GM23338 (cell line): ENCODE measurements at regions not wholly inside any gene's neighbourhood (a gene's known extent, or its start where the extent isn't known, plus 50 kb on each side); places are given as distances from the start of the nearest gene placed in this dataset.

ENCODE experiments used
- ATAC-seq: fragments of 200-7000 bp; cut with Tn5 transposase; 3 replicates; pipeline ENCODE4 v1.9.1; 2020
- DNase-seq: peaks from one replicate; pipeline ENCODE4 v3.0.0-alpha.2; 2015; ENCODE audit warnings: low spot score
- H2AFZ ChIP-seq: fragments of 200-600 bp; sonication (generic); 2 replicates; pipeline ENCODE4 v1.8.0; 2016; ENCODE audit warnings: antibody characterized with exemption, mild to moderate bottlenecking, moderate library complexity
- H3F3A ChIP-seq: fragments of 200-600 bp; sonication (generic); replicated peaks from 2 replicates; pipeline ENCODE4 v1.8.0; 2017; ENCODE audit warnings: antibody characterized with exemption, mixed run types, low read depth
- H3K27ac ChIP-seq: fragments of 200-600 bp; sonication (generic); 2 replicates; pipeline ENCODE4 v1.6.1; 2016; ENCODE audit warnings: low read depth
- H3K27me3 ChIP-seq: fragments of 200-600 bp; sonication (generic); 2 replicates; pipeline ENCODE4 v1.8.0; 2016; ENCODE audit warnings: mild to moderate bottlenecking, mixed run types, moderate library complexity; ENCODE audit not compliant: insufficient read depth
- H3K36me3 ChIP-seq: fragments of 200-600 bp; sonication (generic); 2 replicates; pipeline ENCODE4 v1.8.0; 2016; ENCODE audit warnings: mild to moderate bottlenecking; ENCODE audit not compliant: insufficient read depth
- H3K4me1 ChIP-seq: fragments of 200-600 bp; sonication (generic); 2 replicates; pipeline ENCODE4 v1.8.0; 2016; ENCODE audit warnings: mild to moderate bottlenecking, moderate library complexity; ENCODE audit not compliant: insufficient read depth
- H3K4me2 ChIP-seq: fragments of 200-600 bp; sonication (generic); 2 replicates; pipeline ENCODE4 v1.7.1; 2017; ENCODE audit warnings: mixed run types
- H3K4me3 ChIP-seq: fragments of 200-600 bp; sonication (generic); 2 replicates; pipeline ENCODE4 v1.6.1; 2016; ENCODE audit warnings: mixed run types
- H3K79me2 ChIP-seq: fragments of 200-600 bp; sonication (generic); replicated peaks from 2 replicates; pipeline ENCODE4 v1.8.0; 2017; ENCODE audit warnings: mild to moderate bottlenecking; ENCODE audit not compliant: insufficient read depth
- H3K9me2 ChIP-seq: fragments of 200-600 bp; sonication (generic); 2 replicates; pipeline ENCODE4 v1.8.0; 2017; ENCODE audit not compliant: insufficient read depth
- H4K20me1 ChIP-seq: fragments of 200-600 bp; sonication (generic); replicated peaks from 2 replicates; pipeline ENCODE4 v1.8.0; 2017; ENCODE audit warnings: mild to moderate bottlenecking; ENCODE audit not compliant: insufficient read depth
- H3K27ac Mint-ChIP-seq: 2 replicates; pipeline ENCODE4 v1.8.0; 2020; ENCODE audit warnings: inconsistent platforms, mild to moderate bottlenecking, moderate library complexity, mixed read lengths
- H3K27me3 Mint-ChIP-seq: 3 replicates; pipeline ENCODE4 v1.8.0; 2022; ENCODE audit warnings: low read depth, mild to moderate bottlenecking, moderate library complexity, mixed read lengths, inconsistent platforms; ENCODE audit not compliant: insufficient read depth, poor library complexity
- H3K36me3 Mint-ChIP-seq: 3 replicates; pipeline ENCODE4 v1.8.0; 2021; ENCODE audit warnings: low read depth, mild to moderate bottlenecking, inconsistent platforms, moderate library complexity, mixed read lengths
- H3K4me1 Mint-ChIP-seq: 3 replicates; pipeline ENCODE4 v1.8.0; 2020; ENCODE audit warnings: mild to moderate bottlenecking, inconsistent platforms, mixed read lengths
- H3K4me3 Mint-ChIP-seq: 3 replicates; pipeline ENCODE4 v1.8.0; 2021; ENCODE audit warnings: moderate library complexity, mild to moderate bottlenecking, inconsistent platforms, mixed read lengths
- H3K9me3 Mint-ChIP-seq: 3 replicates; pipeline ENCODE4 v1.8.0; 2020; ENCODE audit warnings: moderate library complexity, mild to moderate bottlenecking, inconsistent platforms, mixed read lengths
- CTCF ChIP-seq, 2 experiments: fragments of 200-600 bp in 1 of 2; sonication (generic) in 1 of 2; conservative IDR thresholded peaks; 2 replicates each; pipeline versions ENCODE4 v1.5.1 to v1.6.1; 2016 to 2017; ENCODE audit warnings: antibody characterized with exemption in 2 of 2, low read depth in 2 of 2, mild to moderate bottlenecking in 2 of 2, moderate library complexity in 1 of 2
- EZH2phosphoT487 ChIP-seq: fragments of 200-600 bp; sonication (generic); IDR thresholded peaks from one replicate; pipeline ENCODE4 v1.8.1; 2018; ENCODE audit warnings: antibody characterized with exemption; ENCODE audit not compliant: unreplicated experiment
- JUNB ChIP-seq: IDR thresholded peaks from one replicate; pipeline ENCODE4 v1.6.1; 2016; ENCODE audit warnings: antibody characterized with exemption; ENCODE audit not compliant: unreplicated experiment
- ZNF462 ChIP-seq: fragments of 250-450 bp; sonication (Bioruptor Pico); IDR thresholded peaks from 2 replicates; pipeline ENCODE4 v1.5.0; 2020; ENCODE audit warnings: mild to moderate bottlenecking, moderate library complexity
- TF ChIP-seq, protein P1 (sequence below): IDR thresholded peaks from 2 replicates; pipeline ENCODE4 v1.6.1; 2016; ENCODE audit warnings: antibody characterized with exemption

- TF ChIP-seq, protein P1, sequence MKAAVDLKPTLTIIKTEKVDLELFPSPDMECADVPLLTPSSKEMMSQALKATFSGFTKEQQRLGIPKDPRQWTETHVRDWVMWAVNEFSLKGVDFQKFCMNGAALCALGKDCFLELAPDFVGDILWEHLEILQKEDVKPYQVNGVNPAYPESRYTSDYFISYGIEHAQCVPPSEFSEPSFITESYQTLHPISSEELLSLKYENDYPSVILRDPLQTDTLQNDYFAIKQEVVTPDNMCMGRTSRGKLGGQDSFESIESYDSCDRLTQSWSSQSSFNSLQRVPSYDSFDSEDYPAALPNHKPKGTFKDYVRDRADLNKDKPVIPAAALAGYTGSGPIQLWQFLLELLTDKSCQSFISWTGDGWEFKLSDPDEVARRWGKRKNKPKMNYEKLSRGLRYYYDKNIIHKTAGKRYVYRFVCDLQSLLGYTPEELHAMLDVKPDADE: no peak
- TF ChIP-seq CTCF (conservative IDR thresholded peaks at IDR 0.05; ENCODE audit: low read depth in 2 of 2): no peak
- no peak for TF ChIP-seq EZH2phosphoT487
Measured at GRCh38 chr20:4542270-4542669, 144.0 kb upstream of the PRNP start (continued).

DNA sequence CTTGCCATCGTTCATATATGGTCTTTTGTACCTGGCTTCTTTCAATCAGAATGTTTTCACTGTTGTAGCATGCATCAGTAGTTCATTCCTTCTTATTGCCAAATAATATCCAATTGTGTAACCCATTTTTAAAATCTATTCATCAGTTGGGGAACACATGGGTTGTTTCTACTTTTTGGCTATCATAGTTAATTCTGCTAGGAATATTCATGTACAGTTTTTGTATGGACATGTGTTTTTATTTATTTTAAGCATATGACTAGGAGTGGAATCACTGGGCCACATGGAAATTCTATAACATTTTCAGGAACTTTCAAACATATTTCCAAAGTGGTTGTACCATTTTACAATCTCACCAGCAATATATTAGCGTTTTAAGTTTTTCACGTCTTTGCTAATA lies 151.9 kb upstream of the PRNP start:
- H3K79me2 ChIP-seq: no peaks in the 10 kb centered on the region
- H3K36me3 ChIP-seq: no peaks in the 10 kb centered on the region
- H3K4me1 Mint-ChIP-seq: no peaks in the 10 kb centered on the region
- H3K27me3 ChIP-seq: no peaks in the 10 kb centered on the region
- H4K20me1 ChIP-seq: no peaks in the 10 kb centered on the region
- no peaks in the 10 kb centered on the region for H3K9me2 ChIP-seq
- ATAC-seq: no peak
- H3K36me3 Mint-ChIP-seq: no peaks in the 10 kb centered on the region
- no peaks in the 10 kb centered on the region for H3K4me1 ChIP-seq
- no peak for DNase-seq
- H3K9me3 Mint-ChIP-seq: no peaks in the 10 kb centered on the region
- no peak overlapping the region for H3K27ac Mint-ChIP-seq
- H3F3A ChIP-seq: no peaks in the 10 kb centered on the region
- H3K27me3 Mint-ChIP-seq: no peaks in the 10 kb centered on the region
- no peak overlapping the region for H3K4me3 ChIP-seq
- H2AFZ ChIP-seq: no peak overlapping the region
- no peak overlapping the region for H3K4me2 ChIP-seq
- H3K27ac ChIP-seq: no peak overlapping the region
- no peak overlapping the region for H3K4me3 Mint-ChIP-seq
- no peak for TF ChIP-seq JUNB
- no peak for TF ChIP-seq ZNF462 (CRISPR knock-in tag)
